MM.1S (cell line): ENCODE measurements at regions not wholly inside any gene's neighbourhood (a gene's known extent, or its start where the extent isn't known, plus 50 kb on each side); places are given as distances from the start of the nearest gene placed in this dataset.

Experiments
- DNase-seq: peaks from one replicate; pipeline ENCODE4 v3.0.0-alpha.2; 2015
- H2AFZ ChIP-seq: fragments of 300-600 bp; sonication (generic); 2 replicates; pipeline ENCODE4 v1.6.0; 2016; ENCODE audit warnings: antibody characterized with exemption, low read length
- H3F3A ChIP-seq: fragments of 300-600 bp; sonication (generic); 2 replicates; pipeline ENCODE4 v1.6.1; 2016; ENCODE audit warnings: mild to moderate bottlenecking, antibody characterized with exemption, low read length, moderate library complexity, mixed read lengths; ENCODE audit not compliant: insufficient read depth
- H3K27ac ChIP-seq: fragments of 300-600 bp; sonication (generic); 2 replicates; pipeline ENCODE4 v1.5.1; 2016; ENCODE audit warnings: mild to moderate bottlenecking, low read length
- H3K27me3 ChIP-seq: fragments of 300-600 bp; sonication (generic); replicated peaks from 2 replicates; pipeline ENCODE4 v1.6.0; 2016; ENCODE audit warnings: low read length; ENCODE audit not compliant: insufficient read depth
- H3K36me3 ChIP-seq: fragments of 300-600 bp; sonication (generic); replicated peaks from 2 replicates; pipeline ENCODE4 v1.6.1; 2016; ENCODE audit warnings: mild to moderate bottlenecking, low read length, mixed read lengths; ENCODE audit not compliant: insufficient read depth
- H3K4me1 ChIP-seq: fragments of 300-600 bp; sonication (generic); 2 replicates; pipeline ENCODE4 v1.6.1; 2016; ENCODE audit warnings: low read length, mixed read lengths
- H3K4me2 ChIP-seq: fragments of 300-600 bp; sonication (generic); 2 replicates; pipeline ENCODE4 v1.6.0; 2016; ENCODE audit warnings: low read depth, low read length
- H3K4me3 ChIP-seq: fragments of 300-600 bp; sonication (generic); 2 replicates; pipeline ENCODE4 v1.5.1; 2016; ENCODE audit warnings: low read length, mixed read lengths
- H3K79me2 ChIP-seq: fragments of 300-600 bp; sonication (generic); 2 replicates; pipeline ENCODE4 v1.6.1; 2016; ENCODE audit warnings: mixed run types, low read length, mixed read lengths
- H3K9ac ChIP-seq: fragments of 300-600 bp; sonication (generic); 2 replicates; pipeline ENCODE4 v1.6.1; 2016; ENCODE audit warnings: low read length, mixed read lengths
- H3K9me2 ChIP-seq: fragments of 300-600 bp; sonication (generic); replicated peaks from 2 replicates; pipeline ENCODE4 v1.6.1; 2016; ENCODE audit warnings: mild to moderate bottlenecking, low read length, mixed read lengths; ENCODE audit not compliant: insufficient read depth
- H3K9me3 ChIP-seq: fragments of 300-600 bp; sonication (generic); replicated peaks from 2 replicates; pipeline ENCODE4 v1.6.1; 2016; ENCODE audit warnings: mild to moderate bottlenecking, low read length, mixed read lengths; ENCODE audit not compliant: insufficient read depth
- H4K20me1 ChIP-seq: fragments of 300-600 bp; sonication (generic); 2 replicates; pipeline ENCODE4 v1.6.1; 2016; ENCODE audit warnings: mild to moderate bottlenecking, low read length, moderate library complexity, mixed read lengths; ENCODE audit not compliant: insufficient read depth
- CTCF ChIP-seq: fragments of 300-600 bp; sonication (generic); IDR thresholded peaks from 2 replicates; pipeline ENCODE4 v1.5.1; 2016; ENCODE audit warnings: antibody characterized with exemption, low read length, mixed read lengths
- EZH2 ChIP-seq: fragments of 300-600 bp; sonication (generic); optimal IDR thresholded peaks from 2 replicates; pipeline ENCODE3; 2017; ENCODE audit warnings: low read depth, mild to moderate bottlenecking, antibody characterized with exemption, low read length, mixed read lengths
- EZH2phosphoT487 ChIP-seq: fragments of 300-600 bp; sonication (generic); IDR thresholded peaks from 2 replicates; pipeline ENCODE4 v1.6.1; 2018; ENCODE audit warnings: antibody characterized with exemption, low read length

- H3K4me1 ChIP-seq: no peaks in the 10 kb centered on the region
- H3K9me2 ChIP-seq: no peaks in the 10 kb centered on the region
- H3K36me3 ChIP-seq: no peaks in the 10 kb centered on the region
- H3K27me3 ChIP-seq: no peaks in the 10 kb centered on the region
- TF ChIP-seq EZH2 (no peak), CTCF (no peak), EZH2phosphoT487 (no peak)
- no peak overlapping the region for H3K9ac ChIP-seq
- no peaks in the 10 kb centered on the region for H3K9me3 ChIP-seq
- no peak overlapping the region for H3K4me3 ChIP-seq
- no peak for DNase-seq
- no peaks in the 10 kb centered on the region for H3K79me2 ChIP-seq
- H2AFZ ChIP-seq: no peak overlapping the region
- no peaks in the 10 kb centered on the region for H4K20me1 ChIP-seq
- no peak overlapping the region for H3K4me2 ChIP-seq
- no peak overlapping the region for H3K27ac ChIP-seq
- no peaks in the 10 kb centered on the region for H3F3A ChIP-seq
Measured at GRCh38 chr5:89904442-89904841, 505.1 kb downstream of the CETN3 start.

- Histone ChIP-seq H3K79me2 (no peaks in the 10 kb centered on the region), H3F3A (no peaks in the 10 kb centered on the region), H3K36me3 (no peaks in the 10 kb centered on the region), H3K4me3 (no peak overlapping the region), H2AFZ (no peak overlapping the region), H3K9me2 (no peaks in the 10 kb centered on the region), H3K27me3 (no peaks in the 10 kb centered on the region), H3K27ac (no peak overlapping the region), H3K9me3 (no peaks in the 10 kb centered on the region), H4K20me1 (no peaks in the 10 kb centered on the region), H3K4me1 (no peaks in the 10 kb centered on the region), H3K9ac (no peak overlapping the region), H3K4me2 (no peak overlapping the region)
- DNase-seq: no peak
- TF ChIP-seq EZH2 (no peak), CTCF (no peak), EZH2phosphoT487 (no peak)
Measured at GRCh38 chr5:89901983-89902382, 507.6 kb downstream of the CETN3 start.

- H3K9ac ChIP-seq: no peak overlapping the region
- H3K4me3 ChIP-seq: no peak overlapping the region
- H3K36me3 ChIP-seq: no peaks in the 10 kb centered on the region
- no peak overlapping the region for H2AFZ ChIP-seq
- no peaks in the 10 kb centered on the region for H3K9me3 ChIP-seq
- H3K27ac ChIP-seq: no peak overlapping the region
- H3K9me2 ChIP-seq: no peaks in the 10 kb centered on the region
- H3K4me2 ChIP-seq: no peak overlapping the region
- no peaks in the 10 kb centered on the region for H3F3A ChIP-seq
- H3K79me2 ChIP-seq: no peaks in the 10 kb centered on the region
- H4K20me1 ChIP-seq: no peaks in the 10 kb centered on the region
- no peak for DNase-seq
- no peak for TF ChIP-seq EZH2phosphoT487
- no peak for TF ChIP-seq EZH2
- TF ChIP-seq CTCF: no peak
- H3K4me1 ChIP-seq: no peaks in the 10 kb centered on the region
- no peaks in the 10 kb centered on the region for H3K27me3 ChIP-seq
Measured at GRCh38 chr5:89901346-89901745, 508.2 kb downstream of the CETN3 start.
